ENCODE measurements at regions not wholly inside any gene's neighbourhood (a gene's known extent, or its start where the extent isn't known, plus 50 kb on each side); places are given as distances from the start of the nearest gene placed in this dataset.

DNA sequence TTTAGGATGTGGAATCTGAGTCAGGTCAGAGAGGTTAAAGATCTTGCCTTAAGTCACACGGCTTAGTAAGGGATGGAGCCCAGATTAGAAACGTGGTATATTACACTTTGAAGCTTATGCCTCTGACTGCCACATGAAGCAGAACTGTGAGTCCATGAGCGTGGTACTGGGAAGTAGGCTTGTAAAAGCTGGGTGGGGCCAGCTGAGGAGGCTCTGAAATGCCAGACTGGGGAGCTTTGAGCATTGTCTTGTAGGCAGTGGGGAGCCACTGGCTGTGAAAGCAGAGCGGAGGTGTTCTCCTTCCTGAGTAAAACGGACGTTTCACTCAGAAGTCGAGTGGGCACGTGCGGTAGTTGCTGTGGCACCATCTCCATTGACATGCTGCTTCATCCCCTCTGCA, 72.6 kb upstream of the USP24 start:
- Mint-ChIP-seq H3K4me1 (ENCODE audit: low read depth) (peaks cover 19% of the 10 kb centered on the region), H3K27me3 (ENCODE audit: low read depth) (peaks cover under 1% of the 10 kb centered on the region), H3K9me3 (no peaks in the 10 kb centered on the region), H3K36me3 (ENCODE audit: low read depth) (no peaks in the 10 kb centered on the region), H3K4me3 (ENCODE audit: low read depth) (no peak overlapping the region), H3K27ac (peak overlapping the region; percentile 85)
- DNase-seq (ENCODE audit: low spot score) = no peak
- intact Hi-C loops (cut with micrococcal nuclease) = loop anchor here (1.0 to 10.0 kb wide), 3 partner anchors 51 to 1297 kb away; no protein-coding TSS in a partner anchor

DNA sequence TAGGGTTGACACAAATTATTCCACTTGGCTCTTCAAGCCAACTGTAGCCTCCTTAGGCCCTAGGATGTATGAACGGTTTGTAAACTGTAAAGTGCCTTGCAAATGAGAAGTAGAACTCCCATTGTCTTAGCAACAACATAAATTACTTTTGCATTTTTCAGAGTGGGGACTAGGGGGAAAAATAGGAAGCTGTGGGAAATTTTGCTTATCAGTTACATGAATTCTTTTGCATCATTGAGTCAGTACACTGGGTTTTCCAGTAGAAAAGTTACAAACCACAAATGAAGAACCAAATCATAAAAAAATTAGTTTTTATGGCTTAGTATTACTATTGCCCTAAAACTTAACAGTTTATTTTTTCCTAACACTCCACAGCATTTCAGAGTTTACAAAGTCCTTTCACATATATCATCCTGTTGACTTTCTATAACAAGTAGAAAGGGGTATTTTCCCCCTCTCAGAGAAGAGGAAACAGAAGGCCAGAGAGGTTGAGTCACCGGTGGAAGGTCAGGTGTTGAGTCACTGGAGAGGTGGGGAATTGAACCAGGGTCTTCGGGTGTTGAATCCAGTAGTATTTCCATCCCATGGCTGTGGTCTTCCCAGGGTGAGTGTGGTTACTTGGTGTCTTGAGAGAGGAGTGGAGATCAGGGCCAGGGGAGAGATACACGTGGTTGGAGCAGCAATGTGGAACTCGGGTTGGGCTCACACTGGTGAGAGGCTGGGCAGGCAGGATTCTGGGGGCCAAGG, 71.9 kb upstream of the USP24 start:
- Mint-ChIP-seq H3K27ac (peak overlapping the region; percentile 85), H3K4me1 (ENCODE audit: low read depth) (peaks cover 19% of the 10 kb centered on the region), H3K9me3 (no peaks in the 10 kb centered on the region), H3K27me3 (ENCODE audit: low read depth) (peaks cover 8% of the 10 kb centered on the region), H3K36me3 (ENCODE audit: low read depth) (no peaks in the 10 kb centered on the region), H3K4me3 (ENCODE audit: low read depth) (no peak overlapping the region)
- intact Hi-C loops (cut with micrococcal nuclease) = loop anchor here (1.0 to 10.0 kb wide), 3 partner anchors 51 to 1298 kb away; no protein-coding TSS in a partner anchor
- no peak for DNase-seq (ENCODE audit: low spot score)

DNA sequence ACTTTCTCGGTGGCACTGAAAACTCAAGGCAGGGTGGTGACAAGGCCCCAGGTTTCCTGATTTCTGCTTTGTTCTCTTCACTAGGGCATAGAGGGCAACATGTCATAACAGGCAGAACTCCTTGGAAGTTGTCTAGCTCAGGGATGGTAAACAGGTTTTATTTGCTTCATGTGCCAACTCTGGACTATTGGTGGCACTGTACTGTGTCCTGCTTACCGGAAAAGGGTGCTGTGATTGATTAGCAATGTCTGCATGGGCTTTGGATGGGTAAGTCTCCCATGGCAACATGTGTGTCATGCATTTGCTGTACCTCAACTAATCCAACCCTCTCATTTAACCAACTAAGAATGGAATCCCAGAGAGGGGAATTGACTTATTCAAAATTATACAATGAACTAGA, 70.7 kb upstream of the USP24 start:
- intact Hi-C loops (cut with micrococcal nuclease) = loop anchor here (10.0 kb wide), 2 partner anchors 609 to 1299 kb away; no protein-coding TSS in a partner anchor
- DNase-seq (ENCODE audit: low spot score) = no peak
- no peak overlapping the region for H3K4me3 Mint-ChIP-seq (ENCODE audit: low read depth)
- peaks cover 13% of the 10 kb centered on the region for H3K27me3 Mint-ChIP-seq (ENCODE audit: low read depth)
- H3K27ac Mint-ChIP-seq = no peak overlapping the region
- no peaks in the 10 kb centered on the region for H3K36me3 Mint-ChIP-seq (ENCODE audit: low read depth)
- H3K4me1 Mint-ChIP-seq (ENCODE audit: low read depth) = peaks cover 19% of the 10 kb centered on the region
- no peaks in the 10 kb centered on the region for H3K9me3 Mint-ChIP-seq

DNA sequence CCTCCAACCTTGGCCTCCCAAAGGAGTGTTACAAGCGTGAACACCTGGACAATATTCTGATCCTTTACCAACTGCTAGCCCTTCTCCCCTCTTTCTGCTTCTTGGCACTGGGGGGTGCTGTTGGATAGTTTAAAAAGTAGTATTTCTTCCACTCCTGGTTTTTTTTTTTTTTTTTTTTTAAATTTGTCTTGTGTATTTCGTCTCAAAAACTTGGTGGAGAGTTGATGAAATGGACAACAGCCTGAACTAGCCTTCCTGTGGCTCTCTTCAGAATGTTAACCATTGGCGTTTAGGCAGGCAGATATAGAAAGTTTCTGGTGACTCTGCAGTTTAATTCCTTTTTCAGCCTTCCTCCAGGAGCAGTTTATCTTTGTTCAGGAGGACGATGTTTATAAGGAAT, 69.7 kb upstream of the USP24 start:
- Mint-ChIP-seq H3K27ac (no peak overlapping the region), H3K4me1 (ENCODE audit: low read depth) (peaks cover 19% of the 10 kb centered on the region), H3K9me3 (no peaks in the 10 kb centered on the region), H3K4me3 (ENCODE audit: low read depth) (no peak overlapping the region), H3K27me3 (ENCODE audit: low read depth) (peaks cover 13% of the 10 kb centered on the region), H3K36me3 (ENCODE audit: low read depth) (no peaks in the 10 kb centered on the region)
- intact Hi-C loops (cut with micrococcal nuclease) = loop anchor here (10.0 kb wide), 2 partner anchors 610 to 1300 kb away; no protein-coding TSS in a partner anchor
- no peak for DNase-seq (ENCODE audit: low spot score)

DNA sequence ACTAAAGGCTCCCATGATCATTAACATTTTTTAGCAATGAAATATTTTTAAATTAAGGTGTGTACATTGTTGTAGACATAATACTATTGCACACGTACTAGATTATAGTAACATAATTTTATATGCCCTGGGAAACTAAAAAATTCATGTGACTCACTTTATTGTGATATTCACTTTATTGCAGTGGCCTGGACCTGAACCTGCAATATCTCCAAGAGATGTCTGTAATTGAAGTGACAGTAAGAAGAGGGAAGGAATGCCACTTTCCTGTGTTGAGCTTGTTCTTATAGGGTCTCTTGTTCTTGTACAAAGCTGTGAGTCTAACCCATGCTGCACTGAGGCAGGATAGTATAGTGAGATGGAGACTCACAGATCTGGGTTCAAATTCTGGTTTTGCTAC, 66.9 kb upstream of the USP24 start:
- H3K4me3 Mint-ChIP-seq (ENCODE audit: low read depth) = no peak overlapping the region
- no peaks in the 10 kb centered on the region for H3K36me3 Mint-ChIP-seq (ENCODE audit: low read depth)
- peaks cover 16% of the 10 kb centered on the region for H3K4me1 Mint-ChIP-seq (ENCODE audit: low read depth)
- H3K9me3 Mint-ChIP-seq = no peaks in the 10 kb centered on the region
- intact Hi-C loops (cut with micrococcal nuclease) = loop anchor here (10.0 kb wide), 2 partner anchors 613 to 1303 kb away; no protein-coding TSS in a partner anchor
- no peak overlapping the region for H3K27ac Mint-ChIP-seq
- no peak for DNase-seq (ENCODE audit: low spot score)
- peaks cover 13% of the 10 kb centered on the region for H3K27me3 Mint-ChIP-seq (ENCODE audit: low read depth)

- DNase-seq (ENCODE audit: low spot score) = no peak
- no peak overlapping the region for H3K4me3 Mint-ChIP-seq (ENCODE audit: low read depth)
- H3K27ac Mint-ChIP-seq = no peak overlapping the region
- peaks cover 19% of the 10 kb centered on the region for H3K4me1 Mint-ChIP-seq (ENCODE audit: low read depth)
- H3K9me3 Mint-ChIP-seq = no peaks in the 10 kb centered on the region
- intact Hi-C loops (cut with micrococcal nuclease) = loop anchor here (10.0 kb wide), 2 partner anchors 614 to 1304 kb away; no protein-coding TSS in a partner anchor
- peaks cover 13% of the 10 kb centered on the region for H3K27me3 Mint-ChIP-seq (ENCODE audit: low read depth)
- no peaks in the 10 kb centered on the region for H3K36me3 Mint-ChIP-seq (ENCODE audit: low read depth)
Measured at GRCh38 chr1:55280731-55281130, 65.6 kb upstream of the USP24 start.

DNA sequence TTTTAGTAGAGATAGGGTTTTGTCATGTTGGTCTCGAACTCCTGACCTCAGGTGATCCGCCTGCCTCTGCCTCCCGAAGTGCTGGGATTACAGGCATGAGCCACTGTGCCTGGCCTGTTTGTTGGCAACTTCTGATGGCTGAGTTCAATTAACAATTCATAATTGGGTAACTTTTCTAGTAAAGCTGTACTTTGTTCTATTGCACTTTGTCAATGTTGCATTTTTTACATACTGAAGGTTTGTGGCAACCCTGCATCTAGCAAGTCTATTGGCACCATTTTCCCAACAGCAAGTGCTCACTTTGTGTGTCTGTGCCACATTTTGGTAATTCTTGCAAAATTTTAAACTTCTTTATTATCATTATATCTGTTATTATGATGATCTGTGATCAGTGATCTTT, 64.5 kb upstream of the USP24 start:
- H3K4me3 Mint-ChIP-seq (ENCODE audit: low read depth) = no peak overlapping the region
- no peak for DNase-seq (ENCODE audit: low spot score)
- intact Hi-C loops (cut with micrococcal nuclease) = loop anchor here (10.0 kb wide), 2 partner anchors 615 to 1305 kb away; no protein-coding TSS in a partner anchor
- H3K4me1 Mint-ChIP-seq (ENCODE audit: low read depth) = peaks cover 24% of the 10 kb centered on the region
- H3K27ac Mint-ChIP-seq = no peak overlapping the region
- H3K9me3 Mint-ChIP-seq = no peaks in the 10 kb centered on the region
- H3K27me3 Mint-ChIP-seq (ENCODE audit: low read depth) = peaks cover 13% of the 10 kb centered on the region
- no peaks in the 10 kb centered on the region for H3K36me3 Mint-ChIP-seq (ENCODE audit: low read depth)

GRCh38 chr1:55278378-55278777, 63.2 kb upstream of the USP24 start:
- Mint-ChIP-seq H3K36me3 (ENCODE audit: low read depth) (no peaks in the 10 kb centered on the region), H3K27ac (no peak overlapping the region), H3K4me1 (ENCODE audit: low read depth) (peaks cover 29% of the 10 kb centered on the region), H3K4me3 (ENCODE audit: low read depth) (no peak overlapping the region), H3K9me3 (no peaks in the 10 kb centered on the region), H3K27me3 (ENCODE audit: low read depth) (peaks cover 13% of the 10 kb centered on the region)
- no peak for DNase-seq (ENCODE audit: low spot score)
- intact Hi-C loops (cut with micrococcal nuclease) = no loop called here

DNA sequence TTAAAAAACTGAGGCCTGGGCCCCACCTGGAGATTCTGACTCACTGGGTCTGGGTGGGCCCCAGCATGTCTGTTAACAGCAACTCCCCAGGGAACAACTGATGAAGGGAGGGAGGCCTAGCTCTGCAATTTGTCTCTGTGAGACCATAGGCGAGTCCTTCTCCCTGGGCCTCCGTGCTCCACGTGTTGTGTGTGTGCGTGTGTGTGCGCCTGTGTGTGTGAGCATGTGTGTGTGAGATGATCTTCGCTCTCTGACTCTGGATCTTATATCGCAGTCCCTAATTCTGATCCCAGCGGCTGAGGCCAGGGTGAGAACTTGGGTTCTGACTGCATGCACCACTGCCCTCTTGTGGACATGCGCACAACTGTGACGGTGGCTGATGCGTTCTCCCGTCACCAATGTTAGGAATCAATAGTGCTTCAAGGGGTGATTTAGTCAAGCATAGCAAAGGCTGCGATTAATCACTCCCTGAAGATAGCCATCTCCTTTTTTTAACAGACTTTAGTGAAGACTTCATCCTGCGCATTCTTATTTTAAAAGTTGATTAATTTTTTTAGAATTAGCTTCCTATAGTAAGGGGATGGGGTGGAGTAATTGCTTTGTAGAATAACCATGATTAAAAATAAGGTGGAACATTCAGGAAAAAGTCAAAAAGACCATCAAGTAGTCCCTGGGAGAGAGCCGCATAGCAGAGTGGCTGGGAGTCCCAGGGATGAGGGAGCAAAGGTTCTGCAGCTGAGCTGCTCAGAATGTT, 62.4 kb upstream of the USP24 start:
- DNase-seq (ENCODE audit: low spot score) = peak; percentile 68
- intact Hi-C loops (cut with micrococcal nuclease) = loop anchor here (1.0 to 2.0 kb wide), 3 partner anchors 65 to 205 kb away; no protein-coding TSS in a partner anchor
- Mint-ChIP-seq H3K27me3 (ENCODE audit: low read depth) (peaks cover 10% of the 10 kb centered on the region), H3K27ac (peak overlapping the region; percentile 56), H3K4me1 (ENCODE audit: low read depth) (peaks cover 33% of the 10 kb centered on the region), H3K36me3 (ENCODE audit: low read depth) (no peaks in the 10 kb centered on the region), H3K4me3 (ENCODE audit: low read depth) (no peak overlapping the region), H3K9me3 (no peaks in the 10 kb centered on the region)

DNA sequence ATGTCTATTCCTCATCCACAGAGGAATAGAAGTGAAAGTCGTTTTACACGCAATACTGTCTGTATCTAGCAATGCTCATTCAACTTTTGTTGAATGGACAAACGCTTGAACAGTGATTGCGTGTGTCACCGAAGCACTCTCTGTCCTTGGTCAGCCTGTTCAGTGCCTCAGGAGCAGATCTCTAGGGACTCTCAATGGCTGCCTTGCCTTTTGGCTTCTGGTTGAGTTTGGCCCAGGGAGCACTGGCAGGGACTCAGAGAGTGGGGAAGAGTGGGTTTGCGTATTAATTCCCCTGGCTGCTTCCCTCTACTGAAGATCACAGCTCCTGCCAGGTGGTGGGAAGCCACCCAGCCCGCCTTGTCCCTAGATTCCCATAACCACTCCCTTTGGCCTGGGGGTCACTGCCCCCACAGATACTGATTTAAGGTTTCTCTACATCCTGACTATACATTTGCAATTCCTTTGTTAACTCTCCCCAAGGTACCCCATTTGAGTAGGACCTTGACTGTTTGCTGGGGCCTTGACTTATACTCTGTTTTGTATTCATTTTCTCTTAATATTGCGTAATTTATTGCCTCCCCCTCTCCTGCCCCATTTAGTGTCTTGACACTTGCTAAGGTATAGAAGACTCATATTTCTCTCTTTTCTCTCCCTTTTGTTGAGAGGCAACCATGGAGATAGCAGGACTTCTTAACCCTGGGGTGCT, 61.7 kb upstream of the USP24 start:
- H3K4me3 Mint-ChIP-seq (ENCODE audit: low read depth) = no peak overlapping the region
- no peaks in the 10 kb centered on the region for H3K36me3 Mint-ChIP-seq (ENCODE audit: low read depth)
- H3K27ac Mint-ChIP-seq = peak overlapping the region; percentile 56

DNA sequence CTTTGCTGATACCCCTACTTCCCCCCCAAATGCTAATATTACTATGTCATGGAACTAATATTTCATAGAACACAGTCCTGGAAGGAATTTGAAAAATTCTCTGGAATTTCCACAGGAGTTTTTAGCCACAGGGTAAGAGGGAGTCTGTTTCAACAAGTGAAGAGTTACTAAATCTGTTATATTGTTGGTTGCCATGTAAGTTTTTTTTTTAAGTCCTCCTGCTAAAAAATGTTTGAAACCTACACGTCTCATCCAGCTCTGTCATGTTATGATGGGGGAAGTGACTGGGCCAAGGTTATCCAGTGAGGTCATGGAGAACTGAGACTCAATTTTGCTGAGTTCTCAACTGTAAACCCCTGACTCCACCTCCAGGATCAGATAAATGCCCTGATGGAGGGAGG, 60.8 kb upstream of the USP24 start:
- DNase-seq (ENCODE audit: low spot score) = no peak
- intact Hi-C loops (cut with micrococcal nuclease) = loop anchor here (2.0 kb wide), 2 partner anchors 63 to 203 kb away; no protein-coding TSS in a partner anchor
- Mint-ChIP-seq H3K27ac (no peak overlapping the region), H3K4me3 (ENCODE audit: low read depth) (no peak overlapping the region), H3K36me3 (ENCODE audit: low read depth) (no peaks in the 10 kb centered on the region), H3K4me1 (ENCODE audit: low read depth) (peaks cover 33% of the 10 kb centered on the region), H3K9me3 (no peaks in the 10 kb centered on the region), H3K27me3 (ENCODE audit: low read depth) (no peaks in the 10 kb centered on the region)

More for the DNA sequence above, 61.7 kb upstream of the USP24 start:
- H3K4me1 Mint-ChIP-seq (ENCODE audit: low read depth) = peaks cover 33% of the 10 kb centered on the region
- intact Hi-C loops (cut with micrococcal nuclease) = loop anchor here (1.0 to 2.0 kb wide), 3 partner anchors 64 to 204 kb away; no protein-coding TSS in a partner anchor
- peaks cover 5% of the 10 kb centered on the region for H3K27me3 Mint-ChIP-seq (ENCODE audit: low read depth)
- no peak for DNase-seq (ENCODE audit: low spot score)
- no peaks in the 10 kb centered on the region for H3K9me3 Mint-ChIP-seq

GRCh38 chr1:55275151-55275748, 60.1 kb upstream of the USP24 start:
- no peaks in the 10 kb centered on the region for H3K27me3 Mint-ChIP-seq (ENCODE audit: low read depth)
- no peak overlapping the region for H3K4me3 Mint-ChIP-seq (ENCODE audit: low read depth)
- intact Hi-C loops (cut with micrococcal nuclease) = no loop called here
- no peak overlapping the region for H3K27ac Mint-ChIP-seq
- H3K4me1 Mint-ChIP-seq (ENCODE audit: low read depth) = peaks cover 33% of the 10 kb centered on the region
- no peaks in the 10 kb centered on the region for H3K9me3 Mint-ChIP-seq
- no peak for DNase-seq (ENCODE audit: low spot score)
- H3K36me3 Mint-ChIP-seq (ENCODE audit: low read depth) = no peaks in the 10 kb centered on the region
